GM12892 (cell line): ENCODE measurements at regions not wholly inside any gene's neighbourhood (a gene's known extent, or its start where the extent isn't known, plus 50 kb on each side); places are given as distances from the start of the nearest gene placed in this dataset.

ENCODE experiments used
- POLR2A ChIP-seq: IDR thresholded peaks from 2 replicates; pipeline ENCODE4 v1.6.1; 2011; ENCODE audit warnings: low read depth, low read length, control low read depth
- POLR2AphosphoS5 ChIP-seq: IDR thresholded peaks from 2 replicates; pipeline ENCODE4 v1.6.1; 2011; ENCODE audit warnings: low read depth, low read length, control low read depth
- TAF1 ChIP-seq: IDR thresholded peaks from 2 replicates; pipeline ENCODE4 v1.6.1; 2011; ENCODE audit warnings: low read depth, mild to moderate bottlenecking, control low read depth, low read length, borderline replicate concordance

GRCh38 chr9:130775336-130775991 lies 59.6 kb upstream of the ABL1 start:
- no peak for TF ChIP-seq POLR2A
- no peak for TF ChIP-seq POLR2AphosphoS5
- no peak for TF ChIP-seq TAF1
